HG02852 (cell line): ENCODE measurements at regions not wholly inside any gene's neighbourhood (a gene's known extent, or its start where the extent isn't known, plus 50 kb on each side); places are given as distances from the start of the nearest gene placed in this dataset.
A peak's percentile ranks its signal among the peaks of the same experiment; 100 is the strongest.
"Not testable (repeated sequence)": the region's sequence is repeated elsewhere in the genome, so short reads cannot be mapped to it uniquely, and the experiment has no call there.

Source experiments
- ATAC-seq: cut with Tn5 transposase; IDR thresholded peaks from one replicate; pipeline ENCODE4 v1.9.1; 2021; ENCODE audit warnings: mild to moderate bottlenecking, moderate library complexity; ENCODE audit not compliant: unreplicated experiment

DNA sequence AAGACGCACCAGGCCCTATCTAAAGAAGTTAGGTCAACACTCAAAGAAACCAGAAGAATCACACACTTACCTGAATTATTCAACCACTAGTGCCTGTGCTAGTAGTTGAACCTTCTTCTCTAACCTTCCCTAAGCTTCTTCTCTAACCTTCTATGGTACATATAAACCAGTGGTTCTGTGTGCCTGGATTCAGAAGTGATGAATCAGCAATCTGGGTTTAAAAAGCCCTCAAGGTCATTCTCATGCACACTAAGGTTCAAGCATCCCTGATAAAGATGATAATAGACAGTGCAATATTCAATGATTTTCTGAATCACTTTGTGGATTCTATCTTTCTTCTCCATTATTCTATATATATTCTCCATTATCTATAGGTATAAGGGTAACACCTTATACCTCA is 271.4 kb upstream of the TBX18 start:
- no peak for ATAC-seq

DNA sequence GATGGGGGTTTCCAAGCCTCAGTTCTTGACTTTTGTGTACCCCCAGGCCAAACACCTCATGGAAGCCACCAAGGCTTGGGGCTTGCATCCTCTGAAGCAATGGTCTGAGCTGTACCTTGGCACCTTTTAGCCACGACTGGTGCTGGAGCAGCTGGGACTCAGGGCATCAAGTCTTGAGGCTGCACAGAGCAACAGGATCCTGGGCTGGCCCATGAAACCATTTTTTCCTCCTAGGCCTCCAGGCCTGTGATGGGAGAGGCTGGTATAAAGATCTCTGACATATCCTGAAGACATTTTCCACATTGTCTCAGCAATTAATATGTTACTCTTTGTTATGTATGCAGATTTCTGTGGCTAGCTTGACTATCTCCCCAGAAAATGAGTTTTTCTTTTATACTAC is 269.1 kb upstream of the TBX18 start:
- no peak for ATAC-seq

DNA sequence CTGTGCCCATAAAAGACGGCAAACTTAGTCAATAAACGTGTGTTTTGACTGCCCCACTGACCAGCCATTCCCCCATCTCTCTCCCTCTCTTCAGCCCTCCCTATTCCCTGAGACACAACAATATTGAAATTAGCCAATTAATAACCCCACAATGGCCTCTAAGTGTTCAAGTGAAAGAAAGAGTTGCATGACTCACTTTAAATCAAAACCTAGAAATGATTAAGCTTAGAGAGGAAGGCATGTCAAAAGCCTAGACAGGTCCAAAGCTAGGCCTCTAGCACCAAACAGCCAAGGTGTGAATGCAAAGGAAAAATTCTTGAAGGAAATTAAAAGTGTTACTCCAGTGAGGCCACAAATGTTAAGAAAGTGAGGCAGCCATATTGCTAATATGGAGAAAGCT is 261.6 kb upstream of the TBX18 start:
- ATAC-seq = no peak

DNA sequence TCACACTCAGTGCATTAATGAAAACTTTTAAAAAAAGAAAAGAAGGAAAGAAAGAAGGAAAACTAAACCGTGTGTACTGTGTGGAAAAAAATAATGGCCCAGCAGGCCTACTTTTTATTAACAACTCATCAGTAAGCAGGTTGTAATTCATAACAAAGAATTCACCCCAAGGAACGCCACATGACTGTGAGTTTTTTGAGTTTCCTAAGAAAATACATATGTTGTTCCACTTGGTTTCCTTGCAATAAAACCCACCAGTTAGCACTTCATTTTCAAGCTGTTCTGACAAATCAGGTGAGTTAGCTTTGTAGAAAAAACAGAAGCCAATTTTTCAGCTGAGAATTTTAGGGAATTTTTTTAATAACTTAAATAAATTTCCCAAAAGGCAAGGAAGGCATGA is 259.3 kb upstream of the TBX18 start:
- no peak for ATAC-seq

DNA sequence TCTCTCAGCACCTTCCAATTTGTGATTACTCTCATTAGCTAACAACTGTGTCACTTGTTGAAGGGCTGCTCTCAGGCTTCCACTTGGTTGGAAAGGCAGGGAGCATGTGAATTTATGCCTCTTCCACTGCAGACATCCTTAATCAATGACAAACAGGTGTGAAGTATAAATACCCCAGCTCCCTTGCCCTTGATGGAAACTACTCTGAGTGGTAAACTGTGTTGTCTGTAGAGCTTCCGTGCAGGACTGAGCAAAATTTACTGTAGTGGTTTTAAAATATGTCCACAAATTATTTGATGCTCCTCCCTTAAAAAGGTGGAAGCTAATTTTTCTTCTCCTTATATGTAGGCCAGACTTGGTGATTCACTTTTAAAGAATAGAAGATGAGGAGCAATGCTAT is 253.0 kb upstream of the TBX18 start:
- no peak for ATAC-seq

DNA sequence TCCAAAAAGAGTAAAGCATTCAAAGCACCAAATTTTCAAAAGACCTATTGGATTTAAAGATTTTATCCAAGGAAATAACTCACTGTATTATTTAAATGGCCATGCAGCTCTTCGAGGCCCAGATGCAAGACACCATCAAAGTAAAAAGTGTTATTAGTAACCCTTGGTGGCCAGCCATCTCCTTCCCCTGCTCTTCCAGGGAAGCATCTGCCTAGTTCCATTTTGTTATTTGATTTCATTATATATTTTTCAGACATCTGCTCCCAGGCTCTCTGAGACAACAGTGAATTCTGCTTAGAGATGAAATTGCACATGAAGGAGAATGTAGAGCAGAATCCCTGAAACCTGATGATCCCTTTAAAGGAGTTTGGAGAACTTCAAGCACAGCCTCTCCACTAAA is 252.3 kb upstream of the TBX18 start:
- no peak for ATAC-seq

DNA sequence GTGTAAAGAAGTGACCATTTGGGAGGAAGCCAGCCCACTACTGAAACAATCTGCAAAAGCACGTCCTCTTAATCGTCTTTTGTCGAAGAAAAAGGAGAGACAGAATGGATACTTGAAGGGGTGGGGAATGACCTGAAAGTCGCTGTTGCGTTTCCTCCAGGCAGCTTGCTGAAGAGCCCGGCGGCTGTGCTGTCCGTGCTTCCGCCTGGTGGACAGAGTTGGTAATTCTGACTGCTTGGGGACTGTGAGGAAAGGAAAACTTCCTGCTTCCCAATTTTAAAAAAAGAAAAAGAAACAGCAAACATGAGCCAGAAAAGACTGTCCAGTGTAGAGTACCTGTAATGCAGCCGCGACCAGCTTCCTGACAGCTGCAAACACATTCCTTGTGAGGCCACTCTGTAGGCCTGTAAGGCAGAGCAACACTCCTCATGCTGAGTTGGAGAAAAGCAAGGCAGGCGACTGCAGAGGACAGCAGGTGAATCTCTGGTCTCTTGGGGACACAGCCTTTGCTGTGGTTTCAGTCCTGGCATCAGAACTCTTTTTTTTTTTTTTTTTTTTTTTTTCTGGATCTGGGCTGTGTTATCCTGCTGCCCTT is 251.1 kb upstream of the TBX18 start:
- ATAC-seq = peak; percentile 91

DNA sequence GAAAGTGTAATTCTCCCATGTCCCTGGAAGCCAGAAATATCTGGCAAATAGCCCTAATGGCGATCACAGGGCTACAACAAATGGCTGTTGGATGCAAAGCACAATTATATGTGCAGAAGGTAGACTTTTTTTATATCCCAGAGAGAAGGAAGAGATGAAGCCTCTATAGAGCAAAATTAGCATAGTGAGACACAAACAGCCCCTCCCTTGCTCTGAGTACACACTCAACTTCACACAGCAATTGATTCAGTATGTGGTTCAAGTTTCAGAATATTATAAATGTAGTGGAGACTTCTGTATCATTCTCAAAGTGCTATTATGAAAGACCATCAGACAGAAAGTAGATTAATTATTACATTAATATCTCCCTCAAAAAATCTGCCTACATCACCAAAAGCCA is 246.5 kb upstream of the TBX18 start:
- no peak for ATAC-seq

DNA sequence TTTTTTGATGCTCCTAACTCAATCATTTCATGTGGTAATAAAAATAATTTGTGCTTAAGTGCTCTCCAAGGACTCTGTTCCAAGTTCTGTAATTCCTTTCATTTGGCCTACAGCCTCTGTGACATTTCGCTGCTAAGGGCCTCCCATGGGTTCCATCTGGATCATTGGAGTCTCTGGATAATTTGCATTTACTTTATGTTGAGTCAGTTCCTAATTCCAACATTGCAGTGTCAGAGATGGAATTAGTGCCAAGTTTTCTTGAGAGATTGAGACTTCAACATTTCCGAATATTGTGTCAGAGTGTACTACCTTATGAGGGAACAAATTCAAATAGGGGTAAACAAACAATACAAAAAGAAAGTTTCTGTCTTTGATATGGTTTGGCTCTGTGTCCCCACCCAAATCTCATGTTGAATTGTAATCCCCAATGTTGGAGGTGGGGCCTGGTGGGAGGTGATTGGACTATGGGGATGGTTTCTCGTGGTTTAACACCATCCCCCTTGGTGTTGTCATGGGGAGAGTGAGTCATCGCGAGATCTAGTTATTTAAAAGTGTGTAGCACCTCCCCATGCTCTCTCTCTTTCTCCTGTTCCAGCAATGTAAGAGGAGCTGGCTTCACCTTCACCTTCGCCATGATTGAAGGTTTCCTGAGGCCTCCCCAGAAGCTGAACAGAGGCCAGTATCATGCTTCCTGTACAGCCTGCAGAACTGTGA is 244.1 kb upstream of the TBX18 start:
- ATAC-seq = no peak

DNA sequence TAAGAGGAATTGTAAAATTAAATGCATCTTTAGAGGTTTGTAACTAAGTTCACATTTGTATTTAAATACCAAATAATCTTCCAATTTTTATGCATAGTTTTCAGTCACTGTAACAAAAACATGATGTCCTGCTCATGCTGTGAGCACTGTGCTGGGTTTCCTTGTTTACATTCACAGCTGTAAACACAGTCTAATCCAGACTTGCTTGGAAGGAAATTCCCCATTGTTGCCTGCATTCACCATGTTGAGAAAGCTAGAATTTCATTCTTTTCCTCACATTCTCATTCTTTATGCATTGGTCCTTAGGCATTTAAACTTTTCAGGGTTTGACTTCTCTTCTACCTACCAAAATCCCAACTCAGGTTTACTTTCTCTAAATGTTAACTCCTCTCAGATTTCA is 242.0 kb upstream of the TBX18 start:
- ATAC-seq = no peak

DNA sequence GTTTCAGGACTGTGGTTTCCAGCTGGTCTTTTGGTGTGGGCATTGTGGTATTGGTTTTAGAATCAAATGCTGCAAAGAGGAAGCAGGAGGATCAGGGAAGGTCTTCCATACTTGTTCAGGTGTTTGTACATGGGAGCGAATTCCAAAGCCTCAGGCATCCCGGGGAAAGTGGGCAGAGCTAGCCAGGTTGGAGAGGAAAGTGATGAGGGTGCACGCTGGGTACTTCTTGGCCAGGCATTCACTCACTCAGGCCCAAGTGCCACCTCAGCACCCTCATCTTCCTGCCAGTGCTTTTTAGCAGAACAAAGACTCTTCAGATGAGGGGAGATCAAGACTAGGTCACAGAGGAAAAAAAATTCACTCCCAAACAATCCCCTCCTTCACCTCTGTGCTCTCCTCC is 241.1 kb upstream of the TBX18 start:
- no peak for ATAC-seq

DNA sequence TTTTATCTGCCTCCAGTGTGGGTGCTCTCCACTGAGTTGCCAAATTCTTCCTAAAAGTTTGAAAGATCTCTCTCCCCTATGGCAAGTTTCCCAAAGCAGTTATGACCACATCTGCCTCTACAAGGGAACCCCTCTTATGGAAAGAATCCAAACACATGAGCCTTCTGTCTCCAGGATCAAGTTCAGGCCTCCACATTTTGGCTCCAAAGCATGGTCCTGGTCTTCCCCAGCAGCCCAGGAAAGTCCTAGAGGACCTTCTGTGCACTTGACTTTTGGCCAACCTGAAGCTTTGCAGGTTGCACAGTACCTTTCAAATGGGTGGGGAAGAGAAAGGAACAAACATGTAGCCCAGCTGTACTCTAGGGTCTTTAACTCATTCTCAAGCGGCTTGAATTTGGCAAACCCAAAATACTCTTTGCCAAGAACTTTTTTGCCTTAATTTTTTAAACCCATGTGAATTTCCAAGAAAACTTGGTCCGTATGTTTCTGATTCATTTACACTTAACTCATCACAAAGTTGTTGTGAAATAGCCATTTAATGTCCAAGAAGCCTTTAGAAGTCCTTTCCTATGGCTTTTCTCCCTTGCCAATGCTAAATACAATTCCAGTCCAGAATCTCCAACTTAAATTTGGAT is 240.1 kb upstream of the TBX18 start:
- ATAC-seq = no peak

DNA sequence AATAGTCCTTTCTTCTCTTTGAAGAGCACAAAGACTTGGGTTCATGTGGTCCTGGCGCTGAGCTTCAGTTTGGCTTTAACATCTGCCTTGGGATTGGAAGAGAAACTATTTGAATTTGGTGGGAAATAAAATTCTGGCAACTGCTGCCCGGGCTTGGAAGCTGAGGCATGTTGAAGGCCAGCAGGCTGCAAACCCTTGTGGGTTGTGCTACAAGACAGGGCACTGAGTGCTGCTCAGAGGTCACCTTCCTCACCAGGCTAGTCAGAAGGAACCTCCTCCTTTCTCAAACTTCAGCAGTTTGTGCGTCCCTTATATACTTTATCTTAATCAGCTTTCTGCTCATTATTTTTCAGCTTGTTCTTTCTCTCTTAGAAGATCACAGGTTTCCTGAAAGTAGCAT is 238.4 kb upstream of the TBX18 start:
- ATAC-seq = no peak

DNA sequence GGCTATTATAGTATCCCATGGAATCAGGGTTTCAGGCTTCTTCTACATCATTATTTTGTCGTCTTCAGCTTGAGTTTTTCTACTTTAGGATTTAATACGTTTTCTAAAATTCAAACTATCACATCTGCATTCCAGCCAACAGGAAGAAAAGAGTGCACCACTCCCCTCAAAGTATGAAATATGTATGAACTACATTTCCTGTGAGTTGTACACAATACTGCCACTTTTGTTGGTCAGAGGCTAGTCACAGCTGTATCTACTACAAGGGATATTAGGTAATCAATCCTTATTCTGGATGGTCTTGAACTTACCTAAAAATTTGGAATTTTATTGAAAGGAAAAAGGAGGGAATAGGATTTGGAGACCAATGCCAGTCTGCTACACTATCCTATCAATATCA is 235.6 kb upstream of the TBX18 start:
- no peak for ATAC-seq

DNA sequence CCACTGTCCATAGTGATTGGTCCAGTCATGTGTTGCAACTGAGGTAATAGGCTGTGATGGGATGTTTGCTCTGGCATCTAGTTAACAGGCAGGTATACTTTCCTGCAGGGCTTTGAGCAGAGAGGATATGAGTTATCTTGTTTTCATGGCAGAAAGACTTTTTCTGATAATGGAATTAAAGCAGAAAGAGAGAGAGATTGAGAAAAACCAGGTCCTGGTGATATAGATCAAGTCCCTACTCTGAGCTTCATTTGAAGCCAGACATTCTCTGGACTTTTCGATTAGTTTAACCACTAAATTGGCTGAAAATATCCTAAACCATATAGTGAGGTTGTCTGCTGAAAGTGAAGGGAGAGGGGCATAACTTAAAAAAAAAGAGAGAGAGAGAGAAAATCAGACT is 233.8 kb upstream of the TBX18 start:
- no peak for ATAC-seq

DNA sequence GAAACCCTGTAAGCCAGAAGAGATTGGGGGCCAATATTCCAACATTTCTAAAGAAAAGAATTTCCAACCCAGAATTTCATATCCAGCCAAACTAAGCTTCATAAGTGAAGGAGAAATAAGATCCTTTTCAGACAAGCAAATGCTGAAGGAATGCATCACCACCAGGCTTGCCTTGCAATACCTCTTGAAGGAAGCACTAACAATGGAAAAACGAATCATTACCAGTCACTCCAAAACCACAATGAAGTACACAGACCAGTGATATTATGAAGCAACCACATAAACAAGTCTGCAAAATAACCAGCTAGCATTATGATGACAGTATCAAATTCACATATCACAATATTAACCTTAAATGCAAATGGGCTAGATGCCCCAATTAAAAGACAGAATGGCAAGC is 224.4 kb upstream of the TBX18 start:
- ATAC-seq = not testable (repeated sequence)

DNA sequence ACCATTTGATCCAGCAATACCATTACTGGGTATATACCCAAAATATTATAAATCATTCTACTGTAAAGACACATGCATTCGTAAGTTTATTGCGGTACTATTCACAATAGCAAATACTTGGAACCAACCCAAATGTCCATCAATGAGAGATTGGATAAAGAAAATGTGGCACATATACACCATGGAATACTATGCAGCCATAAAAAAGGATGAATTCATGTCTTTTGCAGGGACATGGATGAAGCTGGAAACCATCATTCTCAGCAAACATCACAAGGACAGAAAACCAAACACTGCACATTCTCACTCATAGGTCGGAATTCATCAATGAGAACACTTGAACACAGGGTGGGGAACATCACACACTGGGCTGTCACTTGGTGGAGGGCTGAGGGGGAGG is 221.1 kb upstream of the TBX18 start:
- not testable (repeated sequence) for ATAC-seq

DNA sequence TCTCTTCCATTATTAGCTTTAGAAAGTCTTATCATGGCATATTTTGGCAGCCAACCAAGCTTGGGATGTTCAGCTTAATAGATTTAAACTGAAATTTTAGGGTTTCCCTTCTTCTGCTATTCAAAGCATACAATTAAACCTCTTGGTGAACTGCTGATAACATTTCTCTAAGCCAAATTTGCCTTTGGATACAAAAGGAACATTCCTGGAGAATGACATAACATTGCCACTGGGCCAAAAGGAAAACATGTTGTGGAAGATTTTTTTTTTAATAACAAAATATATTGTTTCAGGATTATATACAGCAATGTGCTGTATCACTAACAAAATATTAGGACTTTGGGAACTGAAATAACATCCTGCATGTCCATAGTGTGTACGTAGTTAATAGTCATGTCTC is 215.1 kb upstream of the TBX18 start:
- no peak for ATAC-seq

DNA sequence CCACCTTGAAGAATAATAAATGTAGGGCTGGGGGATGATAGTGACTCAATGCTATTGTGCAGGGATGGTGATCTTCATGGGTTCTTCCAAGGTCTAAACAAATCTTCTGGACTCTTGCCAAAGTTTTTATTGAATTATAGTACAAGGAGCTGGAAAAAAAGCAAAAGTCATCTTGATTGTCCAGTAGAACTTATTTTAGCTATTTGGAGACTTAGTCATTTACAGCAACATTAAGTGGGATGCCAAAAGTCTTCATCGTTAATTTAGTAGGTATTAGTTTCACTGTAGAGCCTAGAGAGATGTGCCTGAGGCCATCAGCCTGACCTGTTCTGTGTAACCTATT is 212.9 kb upstream of the TBX18 start:
- ATAC-seq = no peak

DNA sequence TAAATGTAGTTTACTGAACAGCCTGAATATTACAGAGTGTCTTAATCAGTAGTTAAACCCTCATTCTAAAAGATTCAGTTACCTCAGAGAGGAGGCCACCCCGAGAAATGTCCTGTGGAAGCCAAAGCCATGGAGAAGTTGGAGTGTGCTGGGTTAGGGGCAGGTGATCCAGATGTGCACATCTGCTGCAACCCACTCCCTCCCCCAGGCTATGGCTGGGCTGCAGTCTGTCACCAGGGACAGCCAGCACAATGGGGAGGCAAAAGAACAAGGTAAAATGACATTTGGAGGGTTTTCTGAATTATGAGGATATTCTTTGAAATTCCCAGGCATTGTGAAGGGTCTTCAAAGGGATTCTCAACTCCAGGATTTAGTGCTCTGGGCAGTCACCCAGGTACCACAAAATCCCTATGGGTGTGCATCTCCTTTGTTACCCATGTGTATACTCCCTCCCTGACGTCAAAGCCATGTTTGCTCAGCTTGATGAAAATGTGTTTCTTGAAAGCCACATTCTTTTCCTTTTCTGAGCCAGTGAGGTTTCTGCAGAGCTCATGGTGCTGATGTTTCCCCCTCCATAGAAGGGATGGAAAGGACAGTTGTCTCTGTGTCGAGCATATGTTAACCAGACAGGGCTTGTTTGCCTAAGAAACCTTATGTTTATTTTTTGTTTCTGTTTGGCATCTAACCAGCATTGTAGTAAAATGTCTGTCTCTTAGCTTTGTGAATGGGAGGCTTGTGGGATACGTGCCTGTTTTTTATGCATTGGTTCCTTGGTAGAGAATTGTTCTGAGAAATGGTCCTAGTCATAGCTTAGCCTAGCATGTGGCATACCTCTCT is 212.3 kb upstream of the TBX18 start:
- no peak for ATAC-seq

DNA sequence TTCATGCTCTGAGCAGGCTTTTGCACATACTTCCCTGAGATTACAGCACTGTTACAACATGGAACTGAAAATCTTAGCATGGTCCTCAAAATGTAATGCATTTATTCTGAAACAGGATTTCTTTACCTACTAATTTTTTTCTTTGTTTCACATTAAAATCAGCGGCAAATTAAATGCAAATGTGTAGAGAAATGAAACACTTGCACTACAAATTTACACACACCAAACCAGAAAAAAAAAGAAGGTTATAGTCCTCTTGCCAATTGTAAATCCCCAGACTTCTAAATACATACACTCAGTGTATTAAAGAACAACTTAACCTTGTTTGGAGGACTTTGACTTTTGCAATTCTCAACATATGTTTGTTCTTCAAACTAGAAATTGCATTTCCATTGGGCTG is 210.9 kb upstream of the TBX18 start:
- ATAC-seq = no peak

DNA sequence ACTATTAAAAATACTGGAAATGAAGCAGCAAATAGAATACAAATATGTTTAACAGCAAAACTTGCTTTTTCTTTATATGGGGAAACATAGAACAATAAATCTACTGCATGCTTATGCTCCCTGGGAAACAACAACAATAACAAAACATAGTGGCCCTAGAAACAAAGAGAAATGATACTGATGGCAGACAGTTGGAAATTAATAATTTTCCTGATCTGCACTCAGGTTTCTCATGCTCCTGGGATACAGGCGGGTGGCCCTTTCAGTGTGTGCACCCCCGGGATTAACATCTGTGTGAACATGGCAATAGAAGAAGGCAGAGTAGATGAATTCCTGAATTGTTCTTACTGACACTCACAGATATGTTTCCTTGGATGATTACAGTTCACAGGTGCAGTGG is 209.2 kb upstream of the TBX18 start:
- ATAC-seq = no peak
